CD8-positive, alpha-beta memory T cell (primary cell): ENCODE measurements at regions not wholly inside any gene's neighbourhood (a gene's known extent, or its start where the extent isn't known, plus 50 kb on each side); places are given as distances from the start of the nearest gene placed in this dataset.

Source experiments
- CTCF ChIA-PET: fragments of 350-600 bp; sonication (Branson Sonifier 250); formaldehyde crosslinking; loops from one replicate; lab custom pipeline; 2021; ENCODE audit warnings: antibody characterized with exemption; lab: Charles Lee
- POLR2A ChIA-PET: fragments of 350-600 bp; sonication (Branson Sonifier 250); formaldehyde crosslinking; loops from one replicate; lab custom pipeline; 2021; ENCODE audit warnings: antibody characterized with exemption; lab: Charles Lee
- DNase-seq, 5 donors: peaks; one replicate each; pipeline versions ENCODE4 v3.0.0 to v3.0.0-alpha.2; 2020 to 2022; ENCODE audit warnings: mixed read lengths in 1 of 5
- H3K27ac ChIP-seq: one replicate; pipeline ENCODE4 v1.7.0; 2013; ENCODE audit warnings: low read depth, mild to moderate bottlenecking, low read length, moderate library complexity
- H3K27me3 ChIP-seq: 2 replicates; pipeline ENCODE4 v1.7.0; 2013; ENCODE audit warnings: low read length, mild to moderate bottlenecking; ENCODE audit not compliant: insufficient read depth, poor library complexity, severe bottlenecking
- H3K36me3 ChIP-seq: 2 replicates; pipeline ENCODE4 v1.7.0; 2013; ENCODE audit warnings: mild to moderate bottlenecking, low read length, moderate library complexity; ENCODE audit not compliant: insufficient read depth
- H3K4me1 ChIP-seq: 2 replicates; pipeline ENCODE4 v1.7.0; 2013; ENCODE audit warnings: mild to moderate bottlenecking, low read length, moderate library complexity; ENCODE audit not compliant: insufficient read depth
- H3K4me3 ChIP-seq: 2 replicates; pipeline ENCODE4 v1.7.0; 2013; ENCODE audit warnings: mild to moderate bottlenecking, low read length
- H3K9me3 ChIP-seq: 2 replicates; pipeline ENCODE4 v1.7.0; 2013; ENCODE audit warnings: mild to moderate bottlenecking, low read length
- H3K27ac Mint-ChIP-seq, 8 donors: one replicate each; pipeline ENCODE4 v1.8.0; 2020 to 2021; ENCODE audit warnings: mixed read lengths in 8 of 8, mild to moderate bottlenecking in 6 of 8, inconsistent platforms in 3 of 8, moderate library complexity in 3 of 8
- H3K27me3 Mint-ChIP-seq, 2 donors: one replicate each; pipeline ENCODE4 v1.8.0; 2020 to 2021; ENCODE audit warnings: mixed read lengths in 2 of 2, mild to moderate bottlenecking in 1 of 2, moderate library complexity in 1 of 2
- H3K36me3 Mint-ChIP-seq, 3 donors: one replicate each; pipeline ENCODE4 v1.8.0; 2020 to 2021; ENCODE audit warnings: mixed read lengths in 3 of 3, inconsistent platforms in 1 of 3, mild to moderate bottlenecking in 1 of 3
- H3K4me1 Mint-ChIP-seq, 3 donors: one replicate each; pipeline ENCODE4 v1.8.0; 2020 to 2021; ENCODE audit warnings: mixed read lengths in 3 of 3, inconsistent platforms in 1 of 3, mild to moderate bottlenecking in 1 of 3
- H3K4me3 Mint-ChIP-seq, 7 donors: one replicate each; pipeline ENCODE4 v1.8.0; 2020 to 2021; ENCODE audit warnings: mixed read lengths in 7 of 7, mild to moderate bottlenecking in 6 of 7, moderate library complexity in 4 of 7, inconsistent platforms in 2 of 7
- H3K9me3 Mint-ChIP-seq, 5 donors: one replicate each; pipeline ENCODE4 v1.8.0; 2020 to 2022; ENCODE audit warnings: mixed read lengths in 5 of 5, mild to moderate bottlenecking in 3 of 5, moderate library complexity in 2 of 5, inconsistent platforms in 1 of 5

GRCh38 chr3:148625991-148626390 is 71.7 kb upstream of the AGTR1 start:
- POLR2A ChIA-PET = no interaction called here
- no peaks in the 10 kb centered on the region for H3K36me3 ChIP-seq
- Mint-ChIP-seq H3K9me3 (peaks cover 2 to 14% (median 8%) of the 10 kb centered on the region in 5 donors), H3K4me1 (no peaks in the 10 kb centered on the region), H3K27me3 (no peaks in the 10 kb centered on the region), H3K36me3 (no peaks in the 10 kb centered on the region), H3K4me3 (no peak overlapping the region), H3K27ac (no peak overlapping the region)
- no peak overlapping the region for H3K27ac ChIP-seq
- CTCF ChIA-PET = no interaction called here
- no peak for DNase-seq
- H3K27me3 ChIP-seq = no peaks in the 10 kb centered on the region
- H3K9me3 ChIP-seq = no peaks in the 10 kb centered on the region
- H3K4me1 ChIP-seq = no peaks in the 10 kb centered on the region
- H3K4me3 ChIP-seq = no peak overlapping the region

GRCh38 chr3:148629006-148629405 is 68.7 kb upstream of the AGTR1 start:
- Histone ChIP-seq H3K27ac (no peak overlapping the region), H3K4me3 (no peak overlapping the region), H3K4me1 (no peaks in the 10 kb centered on the region), H3K9me3 (no peaks in the 10 kb centered on the region), H3K36me3 (no peaks in the 10 kb centered on the region), H3K27me3 (no peaks in the 10 kb centered on the region)
- DNase-seq = no peak
- ChIA-PET CTCF (no interaction called here), POLR2A (no interaction called here)
- Mint-ChIP-seq H3K27me3 (no peaks in the 10 kb centered on the region), H3K9me3 (peaks cover 2 to 32% (median 9%) of the 10 kb centered on the region in 5 donors), H3K4me1 (no peaks in the 10 kb centered on the region), H3K4me3 (no peak overlapping the region), H3K36me3 (no peaks in the 10 kb centered on the region), H3K27ac (no peak overlapping the region)

GRCh38 chr3:148631124-148631903 is 66.4 kb upstream of the AGTR1 start:
- POLR2A ChIA-PET = no interaction called here
- H3K4me3 Mint-ChIP-seq = no peak overlapping the region
- no peaks in the 10 kb centered on the region for H3K36me3 ChIP-seq
- no peak overlapping the region for H3K4me3 ChIP-seq
- no peaks in the 10 kb centered on the region for H3K4me1 Mint-ChIP-seq
- H3K27me3 ChIP-seq = no peaks in the 10 kb centered on the region
- no peak overlapping the region for H3K27ac ChIP-seq
- no peaks in the 10 kb centered on the region for H3K36me3 Mint-ChIP-seq
- H3K27me3 Mint-ChIP-seq = no peaks in the 10 kb centered on the region
- no peaks in the 10 kb centered on the region for H3K9me3 ChIP-seq
- CTCF ChIA-PET = no interaction called here
- no peak overlapping the region for H3K27ac Mint-ChIP-seq
- H3K9me3 Mint-ChIP-seq = peaks cover 2 to 35% (median 9%) of the 10 kb centered on the region in 5 donors
- H3K4me1 ChIP-seq = no peaks in the 10 kb centered on the region
- DNase-seq = no peak

- POLR2A ChIA-PET = no interaction called here
- CTCF ChIA-PET = no interaction called here
- Histone ChIP-seq H3K9me3 (no peaks in the 10 kb centered on the region), H3K4me3 (no peak overlapping the region), H3K36me3 (no peaks in the 10 kb centered on the region), H3K4me1 (no peaks in the 10 kb centered on the region), H3K27ac (no peak overlapping the region), H3K27me3 (no peaks in the 10 kb centered on the region)
- Mint-ChIP-seq H3K4me1 (no peaks in the 10 kb centered on the region), H3K4me3 (no peak overlapping the region), H3K9me3 (peaks cover 0 to 4% (median 2%) of the 10 kb centered on the region in 5 donors), H3K27ac (no peak overlapping the region), H3K27me3 (no peaks in the 10 kb centered on the region), H3K36me3 (no peaks in the 10 kb centered on the region)
- DNase-seq = no peak
These were observed 56.0 kb upstream of the AGTR1 start for GRCh38 chr3:148641722-148642121.

GRCh38 chr3:148642214-148642613 is 55.5 kb upstream of the AGTR1 start:
- no peaks in the 10 kb centered on the region for H3K36me3 ChIP-seq
- DNase-seq = no peak

GRCh38 chr3:148642616-148643015 is 55.1 kb upstream of the AGTR1 start:
- no peak overlapping the region for H3K4me3 Mint-ChIP-seq
- ChIA-PET POLR2A (no interaction called here), CTCF (no interaction called here)
- no peaks in the 10 kb centered on the region for H3K36me3 Mint-ChIP-seq
- Histone ChIP-seq H3K27ac (no peak overlapping the region), H3K9me3 (no peaks in the 10 kb centered on the region), H3K4me3 (no peak overlapping the region), H3K4me1 (no peaks in the 10 kb centered on the region), H3K27me3 (no peaks in the 10 kb centered on the region), H3K36me3 (no peaks in the 10 kb centered on the region)
- H3K4me1 Mint-ChIP-seq = no peaks in the 10 kb centered on the region
- no peak overlapping the region for H3K27ac Mint-ChIP-seq
- peaks cover 0 to 4% (median 2%) of the 10 kb centered on the region in 5 donors for H3K9me3 Mint-ChIP-seq
- DNase-seq = no peak
- no peaks in the 10 kb centered on the region for H3K27me3 Mint-ChIP-seq

More at GRCh38 chr3:148642214-148642613, 55.5 kb upstream of the AGTR1 start:
- Mint-ChIP-seq H3K9me3 (peaks cover 0 to 4% (median 2%) of the 10 kb centered on the region in 5 donors), H3K27me3 (no peaks in the 10 kb centered on the region), H3K36me3 (no peaks in the 10 kb centered on the region), H3K27ac (no peak overlapping the region), H3K4me1 (no peaks in the 10 kb centered on the region), H3K4me3 (no peak overlapping the region)
- ChIA-PET POLR2A (no interaction called here), CTCF (no interaction called here)
- Histone ChIP-seq H3K27ac (no peak overlapping the region), H3K4me1 (no peaks in the 10 kb centered on the region), H3K27me3 (no peaks in the 10 kb centered on the region), H3K9me3 (no peaks in the 10 kb centered on the region), H3K4me3 (no peak overlapping the region)

- POLR2A ChIA-PET = no interaction called here
These were observed 54.3 kb upstream of the AGTR1 start for GRCh38 chr3:148643389-148643840.

GRCh38 chr3:148646126-148646665 is 51.5 kb upstream of the AGTR1 start:
- no peak overlapping the region for H3K4me3 ChIP-seq
- H3K4me3 Mint-ChIP-seq = no peak overlapping the region
- no peak overlapping the region for H3K27ac ChIP-seq
- no peaks in the 10 kb centered on the region for H3K9me3 ChIP-seq
- POLR2A ChIA-PET = no interaction called here
- no peak for DNase-seq
- CTCF ChIA-PET = no interaction called here
- no peaks in the 10 kb centered on the region for H3K4me1 Mint-ChIP-seq
- peaks cover 0 to 9% (median 2%) of the 10 kb centered on the region in 5 donors for H3K9me3 Mint-ChIP-seq
- no peaks in the 10 kb centered on the region for H3K4me1 ChIP-seq
- H3K27me3 ChIP-seq = no peaks in the 10 kb centered on the region
- H3K36me3 ChIP-seq = no peaks in the 10 kb centered on the region
- H3K27me3 Mint-ChIP-seq = no peaks in the 10 kb centered on the region
- H3K36me3 Mint-ChIP-seq = no peaks in the 10 kb centered on the region
- H3K27ac Mint-ChIP-seq = no peak overlapping the region

More at GRCh38 chr3:148643389-148643840, 54.3 kb upstream of the AGTR1 start:
- Histone ChIP-seq H3K36me3 (no peaks in the 10 kb centered on the region), H3K4me1 (no peaks in the 10 kb centered on the region), H3K4me3 (no peak overlapping the region), H3K27me3 (no peaks in the 10 kb centered on the region), H3K9me3 (no peaks in the 10 kb centered on the region), H3K27ac (no peak overlapping the region)
- no peak overlapping the region for H3K27ac Mint-ChIP-seq
- CTCF ChIA-PET = no interaction called here
- no peak overlapping the region for H3K4me3 Mint-ChIP-seq
- H3K27me3 Mint-ChIP-seq = no peaks in the 10 kb centered on the region
- H3K36me3 Mint-ChIP-seq = no peaks in the 10 kb centered on the region
- peaks cover 0 to 4% (median 2%) of the 10 kb centered on the region in 5 donors for H3K9me3 Mint-ChIP-seq
- DNase-seq = no peak
- no peaks in the 10 kb centered on the region for H3K4me1 Mint-ChIP-seq
